Endothelial cell of umbilical vein (primary cell): ENCODE measurements at regions not wholly inside any gene's neighbourhood (a gene's known extent, or its start where the extent isn't known, plus 50 kb on each side); places are given as distances from the start of the nearest gene placed in this dataset.

Experiments
- BruUV-seq: library from RNA; stranded (reverse); fragments of 400-500 nt; replicated peaks from 2 replicates; lab custom pipeline; 2021; lab: Mats Ljungman, UMichigan
- CTCF ChIA-PET: fragments of 300-600, 350-600 bp; sonication (Branson Sonifier 250); formaldehyde crosslinking; loops from one replicate; lab custom pipeline; 2021; ENCODE audit warnings: antibody characterized with exemption, inconsistent platforms; lab: Charles Lee
- POLR2A ChIA-PET: fragments of 300-600, 350-600 bp; sonication (Branson Sonifier 250); formaldehyde crosslinking; loops from one replicate; lab custom pipeline; 2021; ENCODE audit warnings: antibody characterized with exemption, inconsistent platforms; lab: Charles Lee
- DNase-seq: peaks from one replicate; pipeline ENCODE4 v3.0.0-alpha.2; 2011; ENCODE audit warnings: low read depth, low spot score
- FAIRE-seq: peaks from 2 replicates; lab custom pipeline; 2011; peaks lifted over from hg19 to GRCh38; lab: Jason Lieb, UNC
- H2AFZ ChIP-seq: 2 replicates; pipeline ENCODE4 v1.6.0; 2012; ENCODE audit warnings: low read depth, low read length, control low read depth, inconsistent platforms
- H3K27ac ChIP-seq: 2 replicates; pipeline ENCODE4 v1.5.1; 2011; ENCODE audit warnings: low read depth, mild to moderate bottlenecking, control low read depth, low read length, moderate library complexity; ENCODE audit not compliant: insufficient read depth
- H3K27me3 ChIP-seq, 2 experiments: 2 replicates each; pipeline versions ENCODE4 v1.6.0 to v1.6.1; 2011; ENCODE audit warnings: low read length in 2 of 2, mixed read lengths in 1 of 2; ENCODE audit not compliant: control insufficient read depth in 2 of 2, insufficient read depth in 2 of 2
- H3K36me3 ChIP-seq, 2 experiments: 2 replicates in 1 of 2; 3 replicates in 1 of 2; pipeline ENCODE4 v1.5.1; 2011; ENCODE audit warnings: low read length in 2 of 2, mild to moderate bottlenecking in 1 of 2, moderate library complexity in 1 of 2; ENCODE audit not compliant: control insufficient read depth in 2 of 2, insufficient read depth in 2 of 2; ENCODE audit errors: extremely low read depth in 1 of 2
- H3K4me1 ChIP-seq: 3 replicates; pipeline ENCODE4 v1.5.1; 2011; ENCODE audit warnings: mild to moderate bottlenecking, low read length; ENCODE audit not compliant: control insufficient read depth, insufficient read depth; ENCODE audit errors: extremely low read depth
- H3K4me2 ChIP-seq: 2 replicates; pipeline ENCODE4 v1.6.1; 2011; ENCODE audit warnings: low read length, control low read depth, mixed read lengths; ENCODE audit not compliant: insufficient read depth
- H3K4me3 ChIP-seq, 3 experiments: fragments of 200-600 bp in 1 of 3; sonication (generic), shearing (Covaris generic) in 1 of 3; replicated peaks in 1 of 3; 2 replicates each; pipeline ENCODE4 v1.5.1; 2011 to 2016; ENCODE audit warnings: control low read depth in 3 of 3, low read length in 3 of 3, mild to moderate bottlenecking in 2 of 3, inconsistent platforms in 1 of 3, low read depth in 1 of 3, moderate library complexity in 1 of 3; ENCODE audit not compliant: insufficient read depth in 1 of 3
- H3K79me2 ChIP-seq: 2 replicates; pipeline ENCODE4 v1.6.0; 2012; ENCODE audit warnings: low read length, inconsistent platforms; ENCODE audit not compliant: control insufficient read depth, insufficient read depth
- H3K9ac ChIP-seq: replicated peaks from 2 replicates; pipeline ENCODE3; 2011; ENCODE audit warnings: low read length, control low read depth; ENCODE audit not compliant: insufficient read depth; ENCODE audit errors: extremely low read depth
- H3K9me1 ChIP-seq: replicated peaks from 3 replicates; pipeline ENCODE4 v1.6.0; 2011; ENCODE audit warnings: mild to moderate bottlenecking, low read length; ENCODE audit not compliant: control insufficient read depth, insufficient read depth; ENCODE audit errors: extremely low read depth
- H3K9me3 ChIP-seq: replicated peaks from 2 replicates; pipeline ENCODE4 v1.5.1; 2012; ENCODE audit warnings: low read length, inconsistent platforms; ENCODE audit not compliant: control insufficient read depth, insufficient read depth
- H4K20me1 ChIP-seq: replicated peaks from 2 replicates; pipeline ENCODE3; 2011; ENCODE audit warnings: mild to moderate bottlenecking, low read length; ENCODE audit not compliant: control insufficient read depth, insufficient read depth; ENCODE audit errors: extremely low read depth
- EZH2 ChIP-seq: IDR thresholded peaks from 2 replicates; pipeline ENCODE4 v1.6.1; 2012; ENCODE audit warnings: borderline replicate concordance, low read depth, mild to moderate bottlenecking, moderate library complexity, low read length, inconsistent platforms; ENCODE audit not compliant: severe bottlenecking
- FOS ChIP-seq: IDR thresholded peaks from 2 replicates; pipeline ENCODE4 v1.6.1; 2011; ENCODE audit warnings: mild to moderate bottlenecking, low read length, moderate library complexity, borderline replicate concordance; ENCODE audit not compliant: insufficient read depth
- GATA2 ChIP-seq: IDR thresholded peaks from 2 replicates; pipeline ENCODE4 v1.7.0; 2011; ENCODE audit warnings: low read depth, mild to moderate bottlenecking, moderate library complexity, mixed read lengths, low read length; ENCODE audit not compliant: insufficient read length, insufficient read depth
- JUN ChIP-seq: IDR thresholded peaks from 2 replicates; pipeline ENCODE4 v1.6.1; 2011; ENCODE audit warnings: borderline replicate concordance, low read depth; ENCODE audit not compliant: insufficient read length, insufficient read depth
- MYC ChIP-seq: IDR thresholded peaks from one replicate; pipeline ENCODE4 v1.6.1; 2011; ENCODE audit warnings: mild to moderate bottlenecking, low read depth, low read length
- POLR2A ChIP-seq: IDR thresholded peaks from 2 replicates; pipeline ENCODE4 v1.6.1; 2012; ENCODE audit warnings: low read depth, mild to moderate bottlenecking, control low read depth, low read length
- POLR2AphosphoS5 ChIP-seq: IDR thresholded peaks from 2 replicates; pipeline ENCODE4 v1.6.1; 2012; ENCODE audit warnings: low read depth, mild to moderate bottlenecking, control low read depth, low read length, moderate library complexity; ENCODE audit not compliant: insufficient read depth
- dilution Hi-C: fragments of 300-500 bp; cut with MboI; formaldehyde crosslinking; loops from one replicate; pipeline ENCODE4 v1.15.0; 2019; ENCODE audit warnings: low sequenced_read_pairs; ENCODE audit not compliant: extremely low pct_ligation_motif_present
- intact Hi-C: fragments of 100-400 bp; cut with micrococcal nuclease; formaldehyde crosslinking; loops from one replicate; pipeline ENCODE4 v1.10.0; 2022
- TF ChIP-seq, protein P1 (sequence below): IDR thresholded peaks from 2 replicates; pipeline ENCODE4 v1.6.1; 2011; ENCODE audit not compliant: insufficient read depth, insufficient read length
- TF ChIP-seq, protein P2 (sequence below), 2 donors: IDR thresholded peaks; 1 replicate in 1 of 2; 2 replicates in 1 of 2; pipeline ENCODE4 v1.5.1; 2011; ENCODE audit warnings: low read length in 2 of 2, mild to moderate bottlenecking in 2 of 2, moderate library complexity in 2 of 2, control low read depth in 1 of 2, inconsistent platforms in 1 of 2, low read depth in 1 of 2; ENCODE audit not compliant: insufficient read depth in 1 of 2; ENCODE audit errors: extremely low read depth in 1 of 2

- intact Hi-C loops (no loop called here), dilution Hi-C loops (no loop called here)
- POLR2A ChIA-PET = no interaction called here
- Histone ChIP-seq H3K36me3 (no peaks in the 10 kb centered on the region), H3K9ac (no peak overlapping the region), H3K27ac (no peak overlapping the region), H3K9me3 (peaks cover 3% of the 10 kb centered on the region), H3K4me1 (no peaks in the 10 kb centered on the region), H3K9me1 (no peaks in the 10 kb centered on the region), H3K4me2 (no peak overlapping the region), H3K27me3 (no peaks in the 10 kb centered on the region), H2AFZ (no peak overlapping the region), H4K20me1 (no peaks in the 10 kb centered on the region), H3K79me2 (no peaks in the 10 kb centered on the region), H3K4me3 (no peak overlapping the region)
- DNase-seq (no peak), FAIRE-seq (no peak)
- CTCF ChIA-PET = no interaction called here
- TF ChIP-seq POLR2A (no peak), MYC (no peak), EZH2 (no peak), POLR2AphosphoS5 (no peak), JUN (no peak), GATA2 (no peak)
- TF ChIP-seq, protein P1, sequence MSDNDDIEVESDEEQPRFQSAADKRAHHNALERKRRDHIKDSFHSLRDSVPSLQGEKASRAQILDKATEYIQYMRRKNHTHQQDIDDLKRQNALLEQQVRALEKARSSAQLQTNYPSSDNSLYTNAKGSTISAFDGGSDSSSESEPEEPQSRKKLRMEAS = no peak
- no TSS peak for BruUV-seq
These were observed 1717.0 kb downstream of the TP53TG3F start for GRCh38 chr16:35176449-35176848.

DNA sequence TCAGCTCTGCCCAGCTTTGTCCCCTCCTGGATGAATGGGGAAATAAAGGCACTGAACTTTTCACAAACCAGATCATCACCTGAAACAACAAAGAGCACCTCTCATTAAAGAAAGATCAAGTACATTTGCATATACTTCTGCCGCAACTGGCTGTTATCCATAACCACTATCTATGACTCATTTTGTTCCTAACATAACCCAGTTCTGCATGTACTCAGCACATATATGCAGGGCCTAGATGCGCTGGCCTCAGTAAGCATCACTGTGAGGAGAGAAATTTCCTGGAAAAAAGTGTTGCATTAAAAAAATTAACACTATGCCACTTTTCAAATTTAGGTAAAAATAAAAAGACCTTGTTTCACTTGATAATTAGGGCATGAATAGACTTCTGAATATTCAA, 1718.4 kb downstream of the TP53TG3F start:
- dilution Hi-C loops = no loop called here
- no peak overlapping the region for H3K9ac ChIP-seq
- BruUV-seq = no TSS peak
- no peak for FAIRE-seq
- no peak for DNase-seq
- peaks cover 8% of the 10 kb centered on the region for H3K9me3 ChIP-seq
- H4K20me1 ChIP-seq = no peaks in the 10 kb centered on the region
- intact Hi-C loops = no loop called here
- no peak overlapping the region for H3K4me2 ChIP-seq
- H3K9me1 ChIP-seq = no peaks in the 10 kb centered on the region
- no peaks in the 10 kb centered on the region for H3K27me3 ChIP-seq
- ChIA-PET POLR2A (no interaction called here), CTCF (no interaction called here)
- no peaks in the 10 kb centered on the region for H3K4me1 ChIP-seq
- no peaks in the 10 kb centered on the region for H3K36me3 ChIP-seq
- no peak overlapping the region for H2AFZ ChIP-seq
- no peaks in the 10 kb centered on the region for H3K79me2 ChIP-seq
- no peak overlapping the region for H3K4me3 ChIP-seq
- TF ChIP-seq JUN = no peak
- TF ChIP-seq, protein P2, sequence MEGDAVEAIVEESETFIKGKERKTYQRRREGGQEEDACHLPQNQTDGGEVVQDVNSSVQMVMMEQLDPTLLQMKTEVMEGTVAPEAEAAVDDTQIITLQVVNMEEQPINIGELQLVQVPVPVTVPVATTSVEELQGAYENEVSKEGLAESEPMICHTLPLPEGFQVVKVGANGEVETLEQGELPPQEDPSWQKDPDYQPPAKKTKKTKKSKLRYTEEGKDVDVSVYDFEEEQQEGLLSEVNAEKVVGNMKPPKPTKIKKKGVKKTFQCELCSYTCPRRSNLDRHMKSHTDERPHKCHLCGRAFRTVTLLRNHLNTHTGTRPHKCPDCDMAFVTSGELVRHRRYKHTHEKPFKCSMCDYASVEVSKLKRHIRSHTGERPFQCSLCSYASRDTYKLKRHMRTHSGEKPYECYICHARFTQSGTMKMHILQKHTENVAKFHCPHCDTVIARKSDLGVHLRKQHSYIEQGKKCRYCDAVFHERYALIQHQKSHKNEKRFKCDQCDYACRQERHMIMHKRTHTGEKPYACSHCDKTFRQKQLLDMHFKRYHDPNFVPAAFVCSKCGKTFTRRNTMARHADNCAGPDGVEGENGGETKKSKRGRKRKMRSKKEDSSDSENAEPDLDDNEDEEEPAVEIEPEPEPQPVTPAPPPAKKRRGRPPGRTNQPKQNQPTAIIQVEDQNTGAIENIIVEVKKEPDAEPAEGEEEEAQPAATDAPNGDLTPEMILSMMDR (IDR thresholded peaks at IDR 0.05; ENCODE audit: extremely low read depth in 1 of 2, insufficient read depth in 1 of 2, low read depth in 1 of 2, low read length in 2 of 2) = no peak
- no peak for TF ChIP-seq FOS
- H3K27ac ChIP-seq = no peak overlapping the region
